AG04450 (cell line): ENCODE measurements at regions not wholly inside any gene's neighbourhood (a gene's known extent, or its start where the extent isn't known, plus 50 kb on each side); places are given as distances from the start of the nearest gene placed in this dataset.
"Not testable (repeated sequence)": the region's sequence is repeated elsewhere in the genome, so short reads cannot be mapped to it uniquely, and the experiment has no call there.

Source experiments
- CTCF ChIA-PET: fragments of 300-600, 350-600 bp; formaldehyde crosslinking; extraction: SDS; loops from one replicate; lab custom pipeline; 2022; ENCODE audit warnings: antibody characterized with exemption, inconsistent platforms; lab: Charles Lee
- POLR2A ChIA-PET: fragments of 350-600 bp; formaldehyde crosslinking; extraction: SDS; loops from one replicate; lab custom pipeline; 2021; ENCODE audit warnings: antibody characterized with exemption, inconsistent platforms; lab: Yijun Ruan, JAX
- DNase-seq: peaks from one replicate; pipeline ENCODE4 v3.0.0-alpha.2; 2011; ENCODE audit warnings: low read depth, low spot score
- H3K27ac ChIP-seq: one replicate; pipeline ENCODE4 v1.5.1; 2012; ENCODE audit warnings: low read depth, low read length, control low read depth
- H3K27me3 ChIP-seq: one replicate; pipeline ENCODE4 v1.6.0; 2012; ENCODE audit warnings: low read length; ENCODE audit not compliant: control insufficient read depth, insufficient read depth
- H3K4me3 ChIP-seq: 2 replicates; pipeline ENCODE4 v1.5.1; 2011; ENCODE audit warnings: mild to moderate bottlenecking, low read depth, low read length, control low read depth
- H3K9me3 ChIP-seq: 2 replicates; pipeline ENCODE4 v1.5.1; 2012; ENCODE audit warnings: low read length; ENCODE audit not compliant: control insufficient read depth, insufficient read depth
- TF ChIP-seq, protein P1 (sequence below): IDR thresholded peaks from 2 replicates; pipeline ENCODE4 v1.5.1; 2011; ENCODE audit warnings: low read depth, low read length, control low read depth, inconsistent platforms

DNA sequence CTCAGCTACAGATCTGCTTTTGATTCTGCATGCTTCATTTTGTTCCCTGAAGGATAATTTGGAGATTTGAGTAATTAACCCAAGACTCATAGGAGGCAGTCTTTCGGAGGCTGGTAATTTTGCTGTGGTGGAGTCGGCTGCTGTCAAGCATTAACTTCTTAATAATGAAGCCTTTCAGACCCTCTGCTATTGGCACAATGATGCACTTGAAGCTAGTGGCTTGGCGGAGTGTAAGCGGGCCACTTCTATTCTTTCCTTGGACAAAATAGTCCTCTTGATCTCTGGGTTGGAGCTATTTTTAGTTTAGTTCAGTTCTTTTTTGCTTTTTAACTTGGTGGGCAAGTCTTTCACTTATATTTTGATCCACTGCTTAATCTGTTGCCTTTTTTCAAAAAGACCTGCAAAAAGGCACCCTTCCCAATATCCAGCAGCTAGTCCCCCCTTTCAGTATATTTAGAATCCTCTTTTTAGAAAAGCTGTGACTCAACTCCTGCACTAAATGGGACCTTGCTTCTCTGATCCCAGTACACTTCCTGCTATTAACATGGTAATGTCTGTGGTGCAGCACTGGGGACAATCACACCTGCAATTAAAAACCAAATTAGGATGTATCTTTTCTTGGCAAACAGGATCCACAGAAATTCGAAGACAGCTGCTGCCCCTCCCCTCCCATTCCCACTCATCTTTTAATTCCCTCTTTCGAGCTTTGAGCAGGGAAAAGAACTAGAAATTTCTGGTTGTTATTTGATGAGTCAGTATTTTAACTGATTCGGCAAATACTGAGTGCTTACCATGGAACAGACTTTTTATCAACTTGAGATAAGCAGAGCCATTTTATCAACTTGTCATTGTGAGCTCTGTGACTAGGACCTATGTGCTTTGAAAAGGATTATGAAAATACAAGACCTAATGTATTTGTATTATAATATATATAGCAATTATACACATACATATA lies 169.4 kb upstream of the ANKRD55 start:
- POLR2A ChIA-PET, result no interaction called here
- TF ChIP-seq, protein P1, sequence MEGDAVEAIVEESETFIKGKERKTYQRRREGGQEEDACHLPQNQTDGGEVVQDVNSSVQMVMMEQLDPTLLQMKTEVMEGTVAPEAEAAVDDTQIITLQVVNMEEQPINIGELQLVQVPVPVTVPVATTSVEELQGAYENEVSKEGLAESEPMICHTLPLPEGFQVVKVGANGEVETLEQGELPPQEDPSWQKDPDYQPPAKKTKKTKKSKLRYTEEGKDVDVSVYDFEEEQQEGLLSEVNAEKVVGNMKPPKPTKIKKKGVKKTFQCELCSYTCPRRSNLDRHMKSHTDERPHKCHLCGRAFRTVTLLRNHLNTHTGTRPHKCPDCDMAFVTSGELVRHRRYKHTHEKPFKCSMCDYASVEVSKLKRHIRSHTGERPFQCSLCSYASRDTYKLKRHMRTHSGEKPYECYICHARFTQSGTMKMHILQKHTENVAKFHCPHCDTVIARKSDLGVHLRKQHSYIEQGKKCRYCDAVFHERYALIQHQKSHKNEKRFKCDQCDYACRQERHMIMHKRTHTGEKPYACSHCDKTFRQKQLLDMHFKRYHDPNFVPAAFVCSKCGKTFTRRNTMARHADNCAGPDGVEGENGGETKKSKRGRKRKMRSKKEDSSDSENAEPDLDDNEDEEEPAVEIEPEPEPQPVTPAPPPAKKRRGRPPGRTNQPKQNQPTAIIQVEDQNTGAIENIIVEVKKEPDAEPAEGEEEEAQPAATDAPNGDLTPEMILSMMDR, result no peak
- CTCF ChIA-PET, result no interaction called here
- Histone ChIP-seq H3K9me3 (no peaks in the 10 kb centered on the region; the same call in 1 of the 2 replicates), H3K27me3 (no peaks in the 10 kb centered on the region), H3K27ac (no peak overlapping the region), H3K4me3 (no peak overlapping the region)
- no peak for DNase-seq

DNA sequence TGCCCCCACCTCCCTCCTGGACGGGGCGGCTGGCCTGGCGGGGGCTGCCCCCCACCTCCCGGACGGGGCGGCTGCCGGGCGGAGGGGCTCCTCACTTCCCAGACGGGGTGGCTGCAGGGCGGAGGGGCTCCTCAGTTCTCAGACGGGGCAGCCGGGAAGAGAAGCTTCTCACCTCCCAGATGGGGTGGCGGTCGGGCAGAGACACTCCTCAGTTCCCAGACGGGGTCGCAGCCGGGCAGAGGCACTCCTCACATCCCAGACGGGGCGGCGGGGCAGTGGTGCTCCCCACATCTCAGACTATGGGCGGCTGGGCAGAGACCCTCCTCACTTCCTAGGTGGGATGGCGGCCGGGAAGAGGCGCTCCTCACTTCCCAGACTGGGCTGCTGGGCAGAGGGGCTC lies 164.7 kb upstream of the ANKRD55 start:
- POLR2A ChIA-PET, H3K27me3 ChIP-seq, CTCF ChIA-PET, H3K4me3 ChIP-seq, H3K27ac ChIP-seq, DNase-seq, H3K9me3 ChIP-seq: not testable (repeated sequence)

DNA sequence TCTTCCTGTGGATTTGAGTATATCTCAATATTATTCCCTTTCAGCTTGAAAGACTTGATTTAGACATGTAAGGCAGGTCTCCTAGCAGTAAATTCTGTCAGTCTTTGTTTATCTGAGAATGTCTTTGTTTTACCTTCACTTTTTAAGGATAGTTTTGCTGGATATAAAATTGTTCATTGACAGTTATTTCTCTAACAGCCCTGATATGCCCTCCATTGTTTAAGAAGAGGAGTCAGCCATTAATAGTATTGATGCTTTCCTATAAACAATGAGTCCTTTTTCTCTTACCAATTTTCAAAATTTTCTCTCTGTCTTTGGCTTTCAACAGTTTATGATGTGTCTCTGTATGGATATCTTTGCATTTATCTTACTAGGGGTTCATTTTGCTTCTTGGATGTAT lies 163.5 kb upstream of the ANKRD55 start:
- Histone ChIP-seq H3K9me3 (peaks cover 3% of the 10 kb centered on the region), H3K4me3 (no peak overlapping the region), H3K27ac (no peak overlapping the region), H3K27me3 (no peaks in the 10 kb centered on the region)
- TF ChIP-seq, protein P1, result no peak
- ChIA-PET POLR2A (no interaction called here), CTCF (no interaction called here)
- DNase-seq, result no peak

DNA sequence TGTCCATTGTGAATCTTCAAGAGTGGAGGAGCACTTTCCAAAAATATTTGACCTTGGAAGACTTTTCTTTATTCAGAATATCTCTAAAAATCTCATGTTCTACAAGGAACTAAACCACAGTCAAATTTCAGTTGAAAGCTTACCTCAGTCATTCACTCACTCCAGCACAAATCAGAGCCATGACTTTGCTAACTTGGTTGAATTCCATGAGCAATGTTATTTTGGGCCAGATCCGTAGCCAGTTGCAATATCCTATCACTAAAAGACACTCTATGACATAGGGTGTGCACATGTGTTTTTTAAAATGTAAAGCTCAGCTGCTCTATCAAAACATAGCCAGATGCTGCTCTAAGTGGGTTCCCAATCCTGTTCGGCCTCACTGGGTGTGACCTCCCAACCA lies 156.1 kb upstream of the ANKRD55 start:
- no peak overlapping the region for H3K27ac ChIP-seq
- H3K4me3 ChIP-seq, result no peak overlapping the region
- TF ChIP-seq, protein P1, result no peak
- no peak for DNase-seq
- no peaks in the 10 kb centered on the region for H3K9me3 ChIP-seq
- POLR2A ChIA-PET, result no interaction called here
- CTCF ChIA-PET, result no interaction called here
- H3K27me3 ChIP-seq, result no peaks in the 10 kb centered on the region

DNA sequence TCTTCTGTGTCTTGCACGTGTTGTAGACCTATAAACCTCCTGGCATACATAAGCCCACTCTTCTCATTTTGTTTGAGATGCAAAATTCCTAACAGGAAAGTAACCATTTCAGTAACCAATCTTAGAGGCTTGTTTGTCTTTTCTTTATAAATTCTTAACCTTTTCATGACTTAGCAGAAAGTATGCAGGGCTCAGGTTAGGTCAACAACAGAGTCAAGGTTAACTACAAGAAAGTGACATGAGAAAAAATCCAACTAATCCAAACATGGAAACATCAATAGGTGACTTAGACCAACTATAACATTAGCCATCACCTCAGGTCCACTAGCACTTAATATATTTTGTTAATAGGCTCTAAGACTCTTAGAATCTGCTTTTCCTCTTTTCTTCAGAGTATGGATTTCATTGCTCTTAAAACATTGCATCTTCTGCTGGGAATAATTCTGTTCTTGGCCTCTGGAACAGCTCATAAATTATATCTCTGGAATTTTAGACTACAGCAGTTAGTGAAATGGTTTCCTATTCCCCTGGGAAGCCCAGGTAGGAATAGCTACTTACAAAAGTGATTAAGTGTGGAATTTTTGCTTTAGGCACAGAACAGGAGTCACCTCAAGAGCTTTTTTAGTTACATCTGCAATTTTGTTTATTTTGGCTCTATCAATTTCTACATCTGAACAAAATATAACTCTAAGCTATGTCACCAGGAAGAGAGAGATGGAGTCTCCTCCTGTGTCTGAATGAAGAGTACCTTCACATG lies 155.3 kb upstream of the ANKRD55 start:
- Histone ChIP-seq H3K27ac (no peak overlapping the region), H3K9me3 (no peaks in the 10 kb centered on the region), H3K27me3 (no peaks in the 10 kb centered on the region), H3K4me3 (no peak overlapping the region)
- ChIA-PET POLR2A (interaction anchor here (0.7 kb wide), 1 partner anchor 1922 kb away, joined by 3 read pairs; no protein-coding TSS in a partner anchor), CTCF (no interaction called here)
- TF ChIP-seq, protein P1, result no peak
- no peak for DNase-seq
